8988T (cell line): ENCODE measurements at regions not wholly inside any gene's neighbourhood (a gene's known extent, or its start where the extent isn't known, plus 50 kb on each side); places are given as distances from the start of the nearest gene placed in this dataset.

Source experiments
- DNase-seq: peaks from one replicate; pipeline ENCODE4 v3.0.0; 2011

GRCh38 chr18:78677483-78678317 is 301.9 kb upstream of the SALL3 start:
- no peak for DNase-seq

- no peak for DNase-seq
Observed at GRCh38 chr18:78678318-78678695, 301.3 kb upstream of the SALL3 start.

DNA sequence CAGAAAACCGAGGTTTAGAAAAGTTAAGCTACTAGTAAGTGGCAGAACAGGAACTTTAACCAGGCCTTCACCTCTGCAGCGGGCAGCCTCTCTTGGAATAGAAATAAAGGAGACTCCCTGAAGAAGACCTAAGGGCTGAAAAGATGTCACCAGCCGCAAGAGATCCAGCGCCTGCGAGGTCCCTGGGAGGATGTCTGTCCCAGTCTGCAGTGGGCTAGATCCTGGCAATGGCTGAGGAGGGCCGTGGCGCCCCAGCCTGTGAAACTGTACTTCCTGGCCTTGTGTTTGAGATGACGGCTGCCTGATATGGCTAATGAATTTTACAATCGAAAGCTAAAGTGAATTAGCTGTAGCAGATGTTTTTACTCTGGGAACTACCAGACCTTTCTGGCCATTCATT is 300.6 kb upstream of the SALL3 start:
- DNase-seq, result no peak

DNA sequence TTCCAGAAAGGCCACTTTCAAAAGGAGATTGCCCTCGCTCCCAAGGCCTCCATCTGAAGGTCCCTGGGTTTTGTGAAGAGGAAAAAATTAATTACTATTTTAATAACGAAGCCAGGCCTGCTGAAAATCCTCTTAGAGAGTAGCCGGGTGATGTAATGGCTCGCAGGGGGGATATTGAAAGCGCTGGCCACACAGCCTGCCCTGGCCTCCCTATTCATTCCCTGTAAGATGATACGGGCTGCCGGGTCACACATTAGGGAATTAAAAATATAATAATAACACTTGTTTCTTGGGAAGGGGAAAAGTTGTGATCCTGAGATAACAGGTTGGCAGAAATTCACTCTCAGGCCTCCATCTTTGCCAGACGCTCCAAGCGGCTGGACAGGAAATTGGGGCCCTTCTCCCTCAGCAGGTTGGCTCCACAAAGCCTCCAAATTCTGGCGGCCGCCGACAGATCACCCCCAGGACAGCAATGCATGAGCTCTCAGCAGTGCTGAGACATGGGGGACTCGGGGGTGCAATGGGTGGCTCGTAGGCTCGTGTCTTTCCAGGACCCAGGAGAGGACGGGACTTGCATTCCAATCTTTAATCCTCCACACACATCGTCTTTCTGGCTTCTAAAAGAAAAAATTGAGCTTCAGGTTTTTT is 299.9 kb upstream of the SALL3 start:
- DNase-seq, result no peak

- no peak for DNase-seq
Observed at GRCh38 chr18:78681396-78681795, 298.2 kb upstream of the SALL3 start.

- DNase-seq, result no peak
Observed at GRCh38 chr18:78681934-78682333, 297.7 kb upstream of the SALL3 start.

DNA sequence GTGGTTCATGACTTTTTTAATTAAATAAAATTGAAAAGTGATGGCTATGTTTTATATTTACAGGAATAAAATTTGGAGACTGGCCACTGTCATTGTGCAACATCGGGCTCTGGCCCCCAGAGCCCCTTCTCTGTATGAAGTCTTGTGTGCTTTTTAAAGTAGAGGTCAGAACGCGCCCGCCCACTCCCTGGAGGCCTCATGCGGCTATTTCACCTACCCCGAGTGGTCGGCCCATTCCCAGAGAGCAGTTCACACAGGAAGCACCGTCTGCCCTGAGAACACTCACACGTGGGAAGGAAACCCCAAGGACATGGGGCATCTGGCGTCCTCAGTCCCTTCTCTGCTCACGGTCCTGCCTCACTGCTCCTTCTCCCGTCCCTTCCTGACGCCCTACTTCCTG is 296.9 kb upstream of the SALL3 start:
- DNase-seq, result no peak

DNA sequence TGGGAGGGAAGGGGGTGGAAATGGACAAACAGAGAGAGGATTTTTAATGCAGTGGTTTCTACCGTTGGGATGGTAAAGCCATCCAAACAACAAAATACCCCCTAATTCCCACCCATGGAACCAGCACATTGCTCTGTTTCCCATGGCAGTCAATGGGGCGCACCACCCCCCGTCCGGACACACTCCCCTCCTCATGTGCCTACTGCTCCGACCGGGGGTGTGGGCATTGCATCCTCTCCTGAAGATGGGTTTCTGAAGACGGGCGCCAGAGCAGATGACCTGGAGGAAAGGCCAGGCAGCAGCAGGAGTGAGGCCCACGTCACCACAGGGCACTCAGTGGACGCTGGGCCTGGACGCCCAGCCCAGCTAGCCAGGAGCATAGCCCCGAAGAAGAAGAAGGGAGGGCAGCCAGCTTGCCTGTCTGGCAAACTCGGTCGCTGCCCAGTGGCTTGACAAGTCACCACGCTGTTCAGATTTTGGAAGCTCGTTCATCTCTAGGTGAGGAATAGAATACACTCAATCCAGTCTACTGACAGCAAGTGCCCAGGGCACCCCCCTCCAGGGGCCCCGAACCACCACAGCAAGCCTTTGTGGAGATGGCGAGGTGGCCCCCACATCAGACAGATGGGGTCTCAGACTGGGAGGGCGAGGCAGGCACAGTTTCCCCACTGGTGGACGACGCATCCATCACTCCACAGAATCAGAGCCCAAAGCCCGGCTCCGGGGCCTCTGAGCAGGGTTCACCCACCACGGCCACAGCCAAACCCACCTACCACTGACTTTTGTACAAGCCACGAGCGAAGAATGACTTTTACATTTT is 296.2 kb upstream of the SALL3 start:
- no peak for DNase-seq

DNA sequence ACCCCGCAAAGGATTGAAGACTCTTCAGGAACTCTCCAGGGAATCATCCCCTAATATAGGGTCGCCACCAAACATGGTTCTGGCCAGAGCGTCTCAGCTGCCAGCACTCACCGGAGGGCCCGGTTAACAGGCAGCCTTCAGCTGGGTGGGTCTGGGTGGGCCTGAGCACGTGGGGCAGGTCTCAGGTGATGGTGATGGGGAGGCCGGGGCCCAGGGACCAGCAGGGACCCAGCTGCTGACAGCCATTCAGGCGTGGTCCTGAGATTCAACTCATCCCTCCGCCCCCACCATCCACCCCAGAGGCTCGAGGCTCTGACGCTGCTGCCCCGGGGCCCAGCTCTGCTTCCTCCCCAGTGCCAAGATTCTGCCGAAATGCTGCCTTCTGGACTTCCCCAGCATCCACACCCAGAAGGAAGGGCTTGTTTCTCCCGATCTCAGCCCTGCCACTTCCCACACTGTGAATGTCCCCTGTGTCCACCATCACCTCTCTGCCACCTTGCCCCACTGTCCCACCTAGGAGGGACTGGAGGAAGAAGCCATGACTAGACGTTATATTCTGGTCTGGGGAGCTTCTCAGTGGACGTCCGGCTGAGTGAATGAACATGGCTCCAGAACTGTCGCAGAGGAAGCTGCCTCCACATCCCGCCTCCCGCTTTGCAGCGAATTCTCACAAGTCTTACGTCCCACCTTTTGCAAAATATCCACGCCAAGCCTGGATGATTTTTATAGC is 294.2 kb upstream of the SALL3 start:
- no peak for DNase-seq

DNA sequence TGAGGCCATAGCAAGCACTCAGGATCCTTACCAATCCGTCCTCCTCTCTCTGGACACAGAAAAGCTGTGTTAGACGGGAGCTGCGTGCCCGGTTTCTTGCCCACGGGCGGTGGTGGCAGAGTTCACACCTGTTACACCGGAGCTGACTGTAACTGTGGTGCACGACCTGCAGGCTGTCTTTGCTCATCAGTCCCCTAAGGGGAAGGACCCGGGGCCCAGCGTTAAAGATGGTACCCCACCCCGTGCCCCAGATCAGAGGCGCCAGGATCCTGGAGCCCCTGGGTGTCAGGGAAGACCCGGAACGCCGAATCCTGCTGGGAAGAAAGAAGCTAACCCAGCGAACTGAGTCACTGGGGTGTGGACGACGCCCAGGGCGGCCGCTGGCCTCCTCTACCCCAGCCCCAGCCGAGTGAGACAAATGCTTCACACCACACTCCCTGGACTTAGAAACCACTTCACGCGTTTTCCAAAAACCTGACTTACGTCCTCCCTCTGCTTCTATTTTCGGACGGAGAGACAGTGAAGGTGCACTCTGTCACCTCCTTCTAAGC is 293.6 kb upstream of the SALL3 start:
- no peak for DNase-seq

GRCh38 chr18:78686976-78687685 is 292.5 kb upstream of the SALL3 start:
- no peak for DNase-seq

DNA sequence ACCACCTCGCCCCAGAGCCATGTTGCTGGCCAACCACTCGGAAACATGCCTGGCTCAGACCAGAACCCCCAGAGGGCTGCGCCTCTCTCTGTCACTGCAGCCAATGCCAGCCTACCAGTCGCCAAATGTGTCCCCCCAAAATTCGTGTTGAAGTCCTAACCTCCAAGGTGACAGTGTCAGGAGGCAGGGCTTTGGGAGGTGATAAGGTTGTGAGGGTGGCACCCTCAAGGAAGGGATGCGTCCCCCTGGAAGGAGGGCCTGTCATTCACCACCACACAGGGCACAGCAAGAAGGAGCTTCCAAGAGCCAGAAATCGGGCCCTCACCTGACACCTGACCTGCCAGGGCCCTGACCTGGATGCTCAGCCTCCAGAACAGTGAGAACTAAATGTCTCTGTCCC is 291.9 kb upstream of the SALL3 start:
- DNase-seq, result no peak

DNA sequence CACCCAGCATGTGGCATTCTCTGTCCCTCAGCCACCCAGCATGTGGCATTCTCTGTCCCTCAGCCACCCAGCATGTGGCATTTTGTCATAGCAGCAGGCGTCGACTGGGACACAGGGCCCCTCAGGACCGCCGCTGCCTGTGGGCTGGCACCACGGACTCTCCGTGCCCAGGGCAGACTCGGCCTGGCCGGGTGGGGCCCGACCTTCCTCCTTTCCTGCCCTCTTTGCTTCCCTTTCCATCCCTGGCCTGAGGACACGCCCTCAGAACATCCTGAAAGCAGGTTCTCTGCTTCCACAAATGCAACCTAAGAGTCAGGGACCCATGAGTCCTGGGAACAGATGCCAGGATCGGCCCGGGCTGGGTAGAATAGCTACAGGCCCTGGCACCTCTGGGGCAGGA is 291.4 kb upstream of the SALL3 start:
- DNase-seq, result no peak

- no peak for DNase-seq
Observed at GRCh38 chr18:78688916-78689315, 290.7 kb upstream of the SALL3 start.

DNA sequence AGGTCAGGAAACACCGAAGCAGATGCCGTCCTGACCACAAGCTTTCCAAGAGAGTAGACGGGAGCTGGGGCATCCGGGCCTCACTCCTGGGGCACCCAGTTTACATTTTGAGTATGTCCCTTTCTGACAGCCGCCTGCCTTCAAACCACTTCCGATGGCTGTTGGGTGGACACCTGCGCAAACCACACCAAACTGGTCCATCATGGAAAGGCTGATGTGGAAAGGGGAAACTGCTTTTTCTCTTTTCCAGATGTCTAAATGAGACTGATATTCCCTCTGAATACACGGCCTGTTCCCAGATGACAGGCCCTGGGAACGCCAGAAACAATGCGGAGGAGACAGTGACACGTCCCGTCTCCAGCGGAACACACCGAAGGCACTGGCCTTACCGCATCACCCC is 290.0 kb upstream of the SALL3 start:
- no peak for DNase-seq

GRCh38 chr18:78692105-78692504 is 287.5 kb upstream of the SALL3 start:
- no peak for DNase-seq

- DNase-seq, result no peak
Observed at GRCh38 chr18:78693429-78693828, 286.2 kb upstream of the SALL3 start.

GRCh38 chr18:78696698-78697435 is 282.8 kb upstream of the SALL3 start:
- DNase-seq, result no peak

GRCh38 chr18:78697446-78697845 is 282.2 kb upstream of the SALL3 start:
- DNase-seq, result no peak

DNA sequence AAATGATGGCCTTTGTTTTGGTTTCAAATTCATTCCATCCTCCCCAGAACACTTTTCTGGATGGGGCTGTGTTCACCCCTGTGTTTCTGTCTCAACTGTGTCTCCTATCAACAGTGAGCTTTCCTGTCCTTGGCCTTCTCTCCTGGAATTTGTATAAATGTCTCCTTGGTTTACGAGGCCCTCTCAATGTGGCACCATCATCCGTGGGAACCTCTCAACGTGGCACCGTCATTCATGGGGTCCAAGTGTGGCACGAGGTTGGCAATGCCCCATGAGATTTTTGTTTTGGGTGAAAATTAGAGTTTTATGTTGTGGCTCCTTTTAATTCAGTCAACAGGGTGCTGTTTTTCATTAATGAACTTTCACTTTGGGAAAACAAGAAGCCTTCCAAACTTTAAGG is 280.7 kb upstream of the SALL3 start:
- DNase-seq, result no peak

GRCh38 chr18:78699499-78699898 is 280.1 kb upstream of the SALL3 start:
- no peak for DNase-seq
